A673 (cell line): ENCODE measurements at regions not wholly inside any gene's neighbourhood (a gene's known extent, or its start where the extent isn't known, plus 50 kb on each side); places are given as distances from the start of the nearest gene placed in this dataset.

Experiments used
- CTCF ChIP-seq: fragments of 300-800, 200-600 bp; sonication (generic); conservative IDR thresholded peaks from 2 replicates; pipeline ENCODE4 v1.5.1; 2017; ENCODE audit warnings: low read depth, mild to moderate bottlenecking, antibody characterized with exemption, low read length, moderate library complexity, mixed read lengths
- EZH2 ChIP-seq: fragments of 200-600 bp; sonication (generic); IDR thresholded peaks from 2 replicates; pipeline ENCODE4 v1.6.1; 2017; ENCODE audit warnings: borderline replicate concordance, low read depth, mild to moderate bottlenecking, mixed read lengths, antibody characterized with exemption, low read length; ENCODE audit not compliant: poor library complexity, severe bottlenecking

GRCh38 chr2:196380098-196380497 lies 208.7 kb upstream of the STK17B start:
- TF ChIP-seq EZH2 (no peak), CTCF (no peak)
